Heart left ventricle (tissue), 16 donors: ENCODE measurements at regions not wholly inside any gene's neighbourhood (a gene's known extent, or its start where the extent isn't known, plus 50 kb on each side); places are given as distances from the start of the nearest gene placed in this dataset.

Source experiments
- ATAC-seq, 4 donors: fragments of 200-7000 bp; cut with Tn5 transposase; one replicate each; pipeline ENCODE4 v1.9.1; 2020 to 2022; ENCODE audit warnings: moderate library complexity in 4 of 4, mild to moderate bottlenecking in 3 of 4, moderate number of reproducible peaks in 1 of 4
- DNase-seq, 5 donors: peaks; one replicate each; pipeline ENCODE4 v3.0.0-alpha.2; 2020
- H3K27ac ChIP-seq, 12 donors: fragments of 200-600 bp; sonication (generic) in 4 of 12; one replicate each; pipeline versions ENCODE4 v1.5.0 to v1.8.0; 2016 to 2022; ENCODE audit warnings: mild to moderate bottlenecking in 2 of 12
- H3K27me3 ChIP-seq, 9 donors: fragments of 200-600 bp; sonication (generic) in 2 of 9; one replicate each; pipeline versions ENCODE4 v1.5.1 to v1.8.0; 2016 to 2022; ENCODE audit warnings: mild to moderate bottlenecking in 3 of 9
- H3K36me3 ChIP-seq, 9 donors: fragments of 200-600 bp; sonication (generic) in 2 of 9; one replicate each; pipeline versions ENCODE4 v1.5.0 to v1.8.0; 2018 to 2022; ENCODE audit warnings: mild to moderate bottlenecking in 2 of 9
- H3K4me1 ChIP-seq, 12 donors: fragments of 200-600 bp; sonication (generic) in 4 of 12; one replicate each; pipeline versions ENCODE4 v1.5.0 to v1.8.0; 2016 to 2022; ENCODE audit warnings: mild to moderate bottlenecking in 3 of 12
- H3K4me3 ChIP-seq, 12 donors: fragments of 200-600 bp; sonication (generic) in 4 of 12; one replicate each; pipeline versions ENCODE4 v1.5.0 to v1.8.0; 2017 to 2022; ENCODE audit warnings: mild to moderate bottlenecking in 9 of 12, moderate library complexity in 4 of 12
- H3K9me3 ChIP-seq, 12 donors: fragments of 200-600 bp; sonication (generic) in 4 of 12; one replicate each; pipeline versions ENCODE4 v1.5.0 to v1.8.0; 2016 to 2022; ENCODE audit warnings: mild to moderate bottlenecking in 1 of 12
- POLR2A ChIP-seq, 2 donors: fragments of 450-650 bp; IDR thresholded peaks; one replicate each; pipeline ENCODE4 v1.6.1; 2017; ENCODE audit warnings: antibody characterized with exemption in 2 of 2, mild to moderate bottlenecking in 2 of 2, moderate library complexity in 2 of 2
- whole genome bisulfite sequencing, 4 donors: extraction: QIAGEN DNeasy Blood & Tissue Kit in 2 of 4; methylation state at CpG; one replicate each; pipeline versions ENCODE4 v1.1.5 to v1.1.7; 2013 to 2018; 5-methylcytosine and 5-hydroxymethylcytosine counted together
- intact Hi-C, 10 donors: fragments of 100-400 bp; cut with DNase I; formaldehyde crosslinking; loops; one replicate each; pipeline versions ENCODE4 v1.11.1 to v1.14.2; 2022
- TF ChIP-seq, protein P1 (sequence below), 12 donors: fragments of 200-600 bp; sonication (generic) in 4 of 12; IDR thresholded peaks; one replicate each; pipeline versions ENCODE4 v1.5.0 to v1.8.0; 2018 to 2022; ENCODE audit warnings: antibody characterized with exemption in 12 of 12, mild to moderate bottlenecking in 5 of 12
- donor health status: ischemic (EF 13 %, LVEDD 7.1; RV severe dilation, severe dysfunction).
- donor health status: healthy with polysubstance abuse.
- donor health status: DM: no; HTN: yes; CAD: no.
- donor health status: DM: no; HTN: no; CAD: no.
- donor health status: ischemic (EF 25% LVEDD 6.9; RV normal size, moderate dysfunction).
- donor health status: ischemic (EF 25% LVEDD 5.7; RV mildly dilated, moderate dysfunction).
- donor health status: healthy.
- donor health status: DM: yes; HTN: yes; CAD: no.
- donor health status: ischemic (EF 35%, LVEDD 5.7; RV mildly dilated, moderate dysfunction).
- donor health status: nonischemic (EF 11% LVEDD 7.7; RV severe dilation, severe dysfunction).
- donor health status: DM: yes; HTN: yes; CAD: no.
- donor health status: PGD.
- donor health status: ischemic (EF 29% LVEDD 5.4; RV normal size, mild dysfunction).
- donor health status: nonischemic (EF 23%, LVEDD 6.1; RV moderate dilation, normal function).

DNA sequence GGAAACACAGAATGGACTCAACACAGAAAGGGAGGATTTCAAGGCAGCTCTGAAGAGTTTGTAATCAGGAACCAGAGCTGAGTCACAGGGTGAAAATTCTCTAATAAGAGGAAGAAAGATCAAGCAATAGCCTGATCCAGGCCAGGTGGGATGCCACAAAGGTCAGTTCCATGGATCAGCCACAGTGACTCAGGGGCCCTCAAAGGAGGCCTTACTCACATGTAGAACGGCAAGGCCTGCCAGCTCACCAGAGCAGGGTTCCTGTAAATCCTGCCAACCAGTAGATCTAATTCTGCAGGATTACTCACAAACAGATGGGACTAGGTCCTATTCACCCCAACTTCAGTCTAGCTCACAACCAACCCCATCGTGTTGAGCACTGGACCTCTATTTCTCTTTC, 78.3 kb upstream of the PPP2R3A start:
- ATAC-seq, result no peak
- peaks cover 0 to 4% (median 0%) of the 10 kb centered on the region in 9 donors for H3K27me3 ChIP-seq
- no peak overlapping the region for H3K4me3 ChIP-seq
- 69 to 92% (median 75%) methylated on average over 2 of the region's 2 CpGs for WGBS, 4 donors
- no peaks in the 10 kb centered on the region for H3K36me3 ChIP-seq
- no peaks in the 10 kb centered on the region for H3K9me3 ChIP-seq
- no peak overlapping the region for H3K27ac ChIP-seq
- DNase-seq, result no peak
- intact Hi-C loops, result no loop called here
- TF ChIP-seq, protein P1, sequence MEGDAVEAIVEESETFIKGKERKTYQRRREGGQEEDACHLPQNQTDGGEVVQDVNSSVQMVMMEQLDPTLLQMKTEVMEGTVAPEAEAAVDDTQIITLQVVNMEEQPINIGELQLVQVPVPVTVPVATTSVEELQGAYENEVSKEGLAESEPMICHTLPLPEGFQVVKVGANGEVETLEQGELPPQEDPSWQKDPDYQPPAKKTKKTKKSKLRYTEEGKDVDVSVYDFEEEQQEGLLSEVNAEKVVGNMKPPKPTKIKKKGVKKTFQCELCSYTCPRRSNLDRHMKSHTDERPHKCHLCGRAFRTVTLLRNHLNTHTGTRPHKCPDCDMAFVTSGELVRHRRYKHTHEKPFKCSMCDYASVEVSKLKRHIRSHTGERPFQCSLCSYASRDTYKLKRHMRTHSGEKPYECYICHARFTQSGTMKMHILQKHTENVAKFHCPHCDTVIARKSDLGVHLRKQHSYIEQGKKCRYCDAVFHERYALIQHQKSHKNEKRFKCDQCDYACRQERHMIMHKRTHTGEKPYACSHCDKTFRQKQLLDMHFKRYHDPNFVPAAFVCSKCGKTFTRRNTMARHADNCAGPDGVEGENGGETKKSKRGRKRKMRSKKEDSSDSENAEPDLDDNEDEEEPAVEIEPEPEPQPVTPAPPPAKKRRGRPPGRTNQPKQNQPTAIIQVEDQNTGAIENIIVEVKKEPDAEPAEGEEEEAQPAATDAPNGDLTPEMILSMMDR (IDR thresholded peaks at IDR 0.05), result no peak
- no peak for TF ChIP-seq POLR2A (IDR thresholded peaks at IDR 0.05)
- no peaks in the 10 kb centered on the region for H3K4me1 ChIP-seq

DNA sequence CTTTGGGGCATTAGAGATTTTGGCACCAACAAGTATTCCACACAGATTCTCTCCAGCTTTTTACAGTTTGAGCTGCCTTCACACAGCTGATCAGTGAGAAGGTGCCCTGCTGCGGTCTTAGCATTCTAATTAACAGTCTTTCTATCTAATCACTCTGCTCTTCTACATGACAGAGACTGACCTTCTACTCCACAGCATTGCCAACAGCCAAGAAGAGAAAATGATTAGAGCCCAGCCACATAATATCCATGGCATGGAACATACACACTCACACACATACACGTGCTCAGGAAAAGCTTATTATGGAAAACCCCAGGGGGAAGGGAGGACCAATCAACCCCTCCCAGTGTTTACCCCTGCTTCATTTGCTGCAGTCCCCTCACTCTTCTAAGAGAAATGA, 76.1 kb upstream of the PPP2R3A start:
- WGBS, 4 donors, result 7 to 20% (median 11%) methylated on average over 2 of the region's 2 CpGs
- no peak for DNase-seq
- intact Hi-C loops, result no loop called here
- no peaks in the 10 kb centered on the region for H3K4me1 ChIP-seq
- peak in 1 of 4 donors; percentile 36 for ATAC-seq
- H3K4me3 ChIP-seq, result no peak overlapping the region
- TF ChIP-seq, protein P1 (IDR thresholded peaks at IDR 0.05), result no peak
- no peak for TF ChIP-seq POLR2A (IDR thresholded peaks at IDR 0.05)
- H3K27me3 ChIP-seq, result peaks cover 0 to 4% (median 0%) of the 10 kb centered on the region in 9 donors
- H3K9me3 ChIP-seq, result no peaks in the 10 kb centered on the region
- H3K36me3 ChIP-seq, result no peaks in the 10 kb centered on the region
- H3K27ac ChIP-seq, result no peak overlapping the region

DNA sequence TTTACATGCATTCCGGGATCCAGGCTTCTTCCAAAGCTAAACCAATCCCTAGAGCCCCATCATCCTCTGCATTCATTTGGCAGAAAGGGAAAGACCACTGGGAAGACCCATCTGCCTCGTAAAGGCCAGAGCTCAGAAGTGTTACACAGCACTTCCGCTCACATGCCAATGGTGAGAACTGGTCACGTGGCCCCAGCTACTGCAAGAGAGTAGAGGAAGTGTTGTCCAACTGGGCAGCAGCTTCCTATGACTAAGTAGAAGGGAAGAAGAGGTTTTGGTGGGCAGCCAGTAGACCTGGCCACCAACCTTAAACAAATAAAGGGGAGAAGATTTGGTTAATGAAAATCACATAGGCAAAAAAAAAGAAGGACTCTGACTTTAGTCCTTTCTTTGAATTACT, 74.4 kb upstream of the PPP2R3A start:
- H3K4me3 ChIP-seq, result no peak overlapping the region
- H3K9me3 ChIP-seq, result no peaks in the 10 kb centered on the region
- DNase-seq, result no peak
- no peaks in the 10 kb centered on the region for H3K4me1 ChIP-seq
- no peak for ATAC-seq
- intact Hi-C loops, result loop anchor here in 5 of 10 donors (5.0 to 10.0 kb wide), 4 partner anchors 56 to 1289 kb away; partner anchors contain the start of gene EPHB1 (in 2 of the 5)
- WGBS, 4 donors, result 69 to 77% (median 73%) methylated on average over 4 of the region's 4 CpGs
- no peak overlapping the region for H3K27ac ChIP-seq
- no peaks in the 10 kb centered on the region for H3K36me3 ChIP-seq
- peaks cover 0 to 4% (median 0%) of the 10 kb centered on the region in 9 donors for H3K27me3 ChIP-seq
- TF ChIP-seq, protein P1 (IDR thresholded peaks at IDR 0.05), result no peak
- TF ChIP-seq POLR2A (IDR thresholded peaks at IDR 0.05), result no peak

DNA sequence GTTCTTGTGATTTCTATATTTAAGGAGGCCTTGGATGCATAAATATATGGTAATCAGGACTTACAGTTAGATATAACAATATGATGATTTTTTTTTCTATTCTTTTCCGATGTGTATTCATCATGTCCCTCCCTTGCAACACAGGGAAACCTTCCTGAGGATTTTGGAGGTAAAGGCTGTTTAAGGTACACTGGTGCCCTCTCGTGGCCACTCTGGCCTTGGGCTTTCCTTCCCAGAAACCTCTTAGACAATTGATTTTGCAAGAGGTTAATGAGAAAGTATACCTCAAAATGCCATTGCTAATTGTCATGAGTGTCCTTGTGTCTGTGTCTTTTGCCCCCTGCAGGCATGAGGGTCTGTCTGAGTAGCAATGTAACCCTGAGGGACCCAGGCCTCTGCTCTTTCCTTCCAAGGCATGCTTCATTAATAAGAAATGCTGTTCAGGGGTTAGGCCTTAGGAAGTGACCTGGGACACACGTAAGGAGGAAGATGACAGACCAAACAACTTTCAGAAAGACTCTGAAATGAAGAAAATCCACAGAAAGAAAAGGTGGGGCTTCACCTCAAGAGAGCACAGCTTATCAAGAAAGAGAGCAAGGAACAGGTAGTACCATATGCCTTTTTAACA, 70.3 kb upstream of the PPP2R3A start:
- no peak for TF ChIP-seq POLR2A (IDR thresholded peaks at IDR 0.05)
- TF ChIP-seq, protein P1 (IDR thresholded peaks at IDR 0.05), result peak; percentile 67 to 88 (median 82)

More for the DNA sequence above, 70.3 kb upstream of the PPP2R3A start:
- no peak overlapping the region for H3K27ac ChIP-seq
- peaks cover 0 to 4% (median 0%) of the 10 kb centered on the region in 9 donors for H3K27me3 ChIP-seq
- H3K4me3 ChIP-seq, result no peak overlapping the region
- no peaks in the 10 kb centered on the region for H3K36me3 ChIP-seq
- ATAC-seq (peak; percentile 42 to 67 (median 64)), DNase-seq (peak; percentile 39 to 67 (median 63))
- H3K9me3 ChIP-seq, result no peaks in the 10 kb centered on the region
- H3K4me1 ChIP-seq, result no peaks in the 10 kb centered on the region
- intact Hi-C loops, result loop anchor here (2.0 to 10.0 kb wide), 8 partner anchors 60 to 1294 kb away; partner anchors contain the start of gene EPHB1 (in 6 of the 10)
- WGBS, 4 donors, result 19 to 25% (median 21%) methylated on average over 3 of the region's 3 CpGs
